Mesendoderm (in vitro differentiated cells): ENCODE measurements at regions not wholly inside any gene's neighbourhood (a gene's known extent, or its start where the extent isn't known, plus 50 kb on each side); places are given as distances from the start of the nearest gene placed in this dataset.
"Not testable (repeated sequence)": the region's sequence is repeated elsewhere in the genome, so short reads cannot be mapped to it uniquely, and the experiment has no call there.

ENCODE experiments used
- DNase-seq: peaks from one replicate; pipeline ENCODE4 v3.0.0; 2013
- H2AK5ac ChIP-seq: 2 replicates; pipeline ENCODE4 v1.6.1; 2013; ENCODE audit warnings: low read length, inconsistent platforms
- H2BK120ac ChIP-seq: 2 replicates; pipeline ENCODE4 v1.6.1; 2013; ENCODE audit warnings: low read depth, mild to moderate bottlenecking, low read length, moderate library complexity, mixed read lengths
- H2BK15ac ChIP-seq: replicated peaks from 2 replicates; pipeline ENCODE4 v1.6.1; 2013; ENCODE audit warnings: low read depth, mild to moderate bottlenecking, moderate library complexity
- H2BK5ac ChIP-seq: 2 replicates; pipeline ENCODE4 v1.6.1; 2013; ENCODE audit warnings: low read length, inconsistent platforms
- H3K18ac ChIP-seq: 2 replicates; pipeline ENCODE4 v1.6.1; 2013; ENCODE audit warnings: mild to moderate bottlenecking, low read length, mixed read lengths
- H3K23ac ChIP-seq: one replicate; pipeline ENCODE4 v1.6.1; 2013; ENCODE audit warnings: low read length
- H3K27ac ChIP-seq: 2 replicates; pipeline ENCODE4 v1.5.1; 2013; ENCODE audit warnings: low read depth, mild to moderate bottlenecking, inconsistent platforms, low read length, moderate library complexity
- H3K27me3 ChIP-seq: 2 replicates; pipeline ENCODE4 v1.6.1; 2013; ENCODE audit warnings: low read length, control low read depth, mild to moderate bottlenecking, inconsistent platforms; ENCODE audit not compliant: insufficient read depth, poor library complexity
- H3K36me3 ChIP-seq: 2 replicates; pipeline ENCODE4 v1.6.1; 2013; ENCODE audit warnings: low read length, inconsistent platforms; ENCODE audit not compliant: control insufficient read depth, insufficient read depth
- H3K4ac ChIP-seq: one replicate; pipeline ENCODE4 v1.6.1; 2013; ENCODE audit warnings: low read depth, mild to moderate bottlenecking, low read length, moderate library complexity
- H3K4me1 ChIP-seq: 2 replicates; pipeline ENCODE4 v1.6.1; 2013; ENCODE audit warnings: low read depth, low read length, inconsistent platforms; ENCODE audit not compliant: control insufficient read depth
- H3K4me2 ChIP-seq: 2 replicates; pipeline ENCODE4 v1.6.1; 2013; ENCODE audit warnings: low read length
- H3K4me3 ChIP-seq: 2 replicates; pipeline ENCODE4 v1.5.1; 2013; ENCODE audit warnings: mild to moderate bottlenecking, low read length
- H3K56ac ChIP-seq: one replicate; pipeline ENCODE4 v1.6.1; 2013; ENCODE audit warnings: low read length
- H3K79me1 ChIP-seq: 2 replicates; pipeline ENCODE4 v1.6.1; 2013; ENCODE audit warnings: low read length, inconsistent platforms
- H3K79me2 ChIP-seq: 2 replicates; pipeline ENCODE4 v1.6.1; 2013; ENCODE audit warnings: mild to moderate bottlenecking, low read length; ENCODE audit not compliant: control insufficient read depth, insufficient read depth
- H3K9ac ChIP-seq: 2 replicates; pipeline ENCODE4 v1.6.1; 2013; ENCODE audit warnings: low read length, inconsistent platforms
- H4K5ac ChIP-seq: one replicate; pipeline ENCODE4 v1.6.1; 2013; ENCODE audit warnings: low read length
- H4K8ac ChIP-seq: one replicate; pipeline ENCODE4 v1.6.1; 2013; ENCODE audit warnings: low read depth, mild to moderate bottlenecking, control low read depth, low read length, moderate library complexity
- WGBS: extraction: QIAGEN DNeasy Blood & Tissue Kit; methylation state at CpG from one replicate; pipeline ENCODE4 v1.1.7; 2013; ENCODE audit warnings: low lambda C conversion rate, missing lambda C conversion rate; ENCODE audit not compliant: insufficient coverage; ENCODE audit errors: extremely low coverage; 5-methylcytosine and 5-hydroxymethylcytosine counted together

GRCh38 chr20:4431446-4431845 lies 182.4 kb upstream of the ADRA1D start:
- DNase-seq, result no peak

GRCh38 chr20:4430826-4431225 lies 181.7 kb upstream of the ADRA1D start:
- not testable (repeated sequence) for H3K27ac ChIP-seq

More at GRCh38 chr20:4431446-4431845, 182.4 kb upstream of the ADRA1D start:
- H3K4me2 ChIP-seq, result no peak overlapping the region
- H3K79me1 ChIP-seq, result no peaks in the 10 kb centered on the region
- H3K4me3 ChIP-seq, result no peak overlapping the region
- H3K4ac ChIP-seq, result no peak overlapping the region
- no peak overlapping the region for H3K27ac ChIP-seq
- H3K56ac ChIP-seq, result no peak overlapping the region
- H4K5ac ChIP-seq, result no peak overlapping the region
- H4K8ac ChIP-seq, result no peak overlapping the region
- H2BK120ac ChIP-seq, result no peak overlapping the region
- H3K79me2 ChIP-seq, result no peaks in the 10 kb centered on the region
- H2AK5ac ChIP-seq, result no peak overlapping the region
- no peaks in the 10 kb centered on the region for H3K4me1 ChIP-seq
- H3K36me3 ChIP-seq, result no peaks in the 10 kb centered on the region
- H2BK5ac ChIP-seq, result no peak overlapping the region
- H3K9ac ChIP-seq, result no peak overlapping the region
- H3K27me3 ChIP-seq, result no peaks in the 10 kb centered on the region
- H2BK15ac ChIP-seq, result no peak overlapping the region
- H3K18ac ChIP-seq, result no peak overlapping the region
- no CpG with 5 or more reads among the region's 2 CpGs for WGBS
- H3K23ac ChIP-seq, result no peak overlapping the region

GRCh38 chr20:4427940-4428586 lies 179.0 kb upstream of the ADRA1D start:
- H3K27ac ChIP-seq, result no peak overlapping the region

More at GRCh38 chr20:4430826-4431225, 181.7 kb upstream of the ADRA1D start:
- H4K8ac ChIP-seq, H3K18ac ChIP-seq, H3K79me1 ChIP-seq, H3K4me2 ChIP-seq, H2AK5ac ChIP-seq, H3K4me3 ChIP-seq, H3K9ac ChIP-seq, H3K23ac ChIP-seq, H2BK15ac ChIP-seq, H3K36me3 ChIP-seq, H2BK5ac ChIP-seq, H3K4ac ChIP-seq, H3K4me1 ChIP-seq, DNase-seq, H3K79me2 ChIP-seq, H3K56ac ChIP-seq, H4K5ac ChIP-seq, H2BK120ac ChIP-seq, H3K27me3 ChIP-seq: not testable (repeated sequence)
- WGBS, result no CpG with 5 or more reads among the region's 11 CpGs

GRCh38 chr20:4418141-4418540 lies 169.1 kb upstream of the ADRA1D start:
- Histone ChIP-seq H3K23ac (no peak overlapping the region), H3K79me1 (no peaks in the 10 kb centered on the region), H3K56ac (no peak overlapping the region), H3K9ac (no peak overlapping the region), H3K27me3 (no peaks in the 10 kb centered on the region), H2BK120ac (no peak overlapping the region), H3K36me3 (no peaks in the 10 kb centered on the region), H3K4ac (no peak overlapping the region), H3K18ac (no peak overlapping the region), H3K4me3 (no peak overlapping the region), H4K8ac (no peak overlapping the region), H3K4me2 (no peak overlapping the region), H3K79me2 (no peaks in the 10 kb centered on the region), H2BK15ac (no peak overlapping the region), H3K27ac (no peak overlapping the region), H4K5ac (no peak overlapping the region), H2BK5ac (no peak overlapping the region), H2AK5ac (no peak overlapping the region), H3K4me1 (no peaks in the 10 kb centered on the region)
- WGBS, result no CpG with 5 or more reads among the region's 4 CpGs
- no peak for DNase-seq

More at GRCh38 chr20:4427940-4428586, 179.0 kb upstream of the ADRA1D start:
- no peak overlapping the region for H2AK5ac ChIP-seq
- DNase-seq, result peak; percentile 5
- H4K5ac ChIP-seq, result no peak overlapping the region
- no peaks in the 10 kb centered on the region for H3K79me1 ChIP-seq
- no peaks in the 10 kb centered on the region for H3K27me3 ChIP-seq
- H4K8ac ChIP-seq, result no peak overlapping the region
- no peaks in the 10 kb centered on the region for H3K4me1 ChIP-seq
- no peak overlapping the region for H2BK120ac ChIP-seq
- H3K36me3 ChIP-seq, result no peaks in the 10 kb centered on the region
- no peak overlapping the region for H3K4me2 ChIP-seq
- no peak overlapping the region for H3K56ac ChIP-seq
- no peak overlapping the region for H3K23ac ChIP-seq
- WGBS, result no CpG with 5 or more reads among the region's 4 CpGs
- H3K18ac ChIP-seq, result no peak overlapping the region
- no peak overlapping the region for H3K9ac ChIP-seq
- no peak overlapping the region for H2BK5ac ChIP-seq
- H3K79me2 ChIP-seq, result no peaks in the 10 kb centered on the region
- no peak overlapping the region for H3K4ac ChIP-seq
- H3K4me3 ChIP-seq, result no peak overlapping the region
- no peak overlapping the region for H2BK15ac ChIP-seq

- no peaks in the 10 kb centered on the region for H3K4me1 ChIP-seq
- H3K27ac ChIP-seq, result no peak overlapping the region
- no peak overlapping the region for H3K9ac ChIP-seq
- no peak overlapping the region for H3K18ac ChIP-seq
- H3K56ac ChIP-seq, result no peak overlapping the region
- no peaks in the 10 kb centered on the region for H3K79me2 ChIP-seq
- WGBS, result no CpG with 5 or more reads among the region's 5 CpGs
- no peak overlapping the region for H3K4ac ChIP-seq
- H2AK5ac ChIP-seq, result no peak overlapping the region
- no peak overlapping the region for H4K5ac ChIP-seq
- H3K27me3 ChIP-seq, result no peaks in the 10 kb centered on the region
- H3K4me3 ChIP-seq, result no peak overlapping the region
- H2BK15ac ChIP-seq, result no peak overlapping the region
- no peak for DNase-seq
- no peak overlapping the region for H2BK120ac ChIP-seq
- H3K4me2 ChIP-seq, result no peak overlapping the region
- H3K23ac ChIP-seq, result no peak overlapping the region
- H3K79me1 ChIP-seq, result no peaks in the 10 kb centered on the region
- no peak overlapping the region for H2BK5ac ChIP-seq
- no peak overlapping the region for H4K8ac ChIP-seq
- H3K36me3 ChIP-seq, result no peaks in the 10 kb centered on the region
Observed at GRCh38 chr20:4415281-4415680, 166.2 kb upstream of the ADRA1D start.
